GM13976 (cell line): ENCODE measurements at regions not wholly inside any gene's neighbourhood (a gene's known extent, or its start where the extent isn't known, plus 50 kb on each side); places are given as distances from the start of the nearest gene placed in this dataset.

Experiments used
- DNase-seq: peaks from one replicate; pipeline ENCODE4 v3.0.0; 2012; ENCODE audit warnings: low spot score
- CTCF ChIP-seq: IDR thresholded peaks from 2 replicates; pipeline ENCODE4 v1.5.1; 2012; ENCODE audit warnings: borderline replicate concordance, mild to moderate bottlenecking; ENCODE audit not compliant: insufficient read depth; ENCODE audit errors: extremely low read depth, missing control alignments, control extremely low read depth
- in situ Hi-C: fragments of 300-500 bp; cut with MboI; formaldehyde crosslinking; loops from one replicate; pipeline ENCODE4 v1.12.0; 2022; ENCODE audit warnings: low sequenced_read_pairs, mixed read lengths, inconsistent platforms; ENCODE audit not compliant: unreplicated experiment

GRCh38 chr6:145352382-145353080 lies 382.8 kb downstream of the EPM2A start:
- DNase-seq: no peak
- in situ Hi-C loops: no loop called here
- no peak for TF ChIP-seq CTCF

- DNase-seq: no peak
- in situ Hi-C loops: no loop called here
- no peak for TF ChIP-seq CTCF
Measured at GRCh38 chr6:145360865-145361264, 374.5 kb downstream of the EPM2A start.

- no peak for DNase-seq
- TF ChIP-seq CTCF: no peak
- in situ Hi-C loops: no loop called here
Measured at GRCh38 chr6:145367149-145367548, 368.2 kb downstream of the EPM2A start.

GRCh38 chr6:145368075-145368474 lies 367.2 kb downstream of the EPM2A start:
- DNase-seq: no peak

GRCh38 chr6:145370559-145370958 lies 364.8 kb downstream of the EPM2A start:
- in situ Hi-C loops: no loop called here
- TF ChIP-seq CTCF: no peak
- DNase-seq: no peak

More at GRCh38 chr6:145368075-145368474, 367.2 kb downstream of the EPM2A start:
- no peak for TF ChIP-seq CTCF
- in situ Hi-C loops: no loop called here

- DNase-seq: peak; percentile 36
- no peak for TF ChIP-seq CTCF
- in situ Hi-C loops: no loop called here
Measured at GRCh38 chr6:145372671-145373151, 362.6 kb downstream of the EPM2A start.
